ENCODE measurements at regions not wholly inside any gene's neighbourhood (a gene's known extent, or its start where the extent isn't known, plus 50 kb on each side); places are given as distances from the start of the nearest gene placed in this dataset.
"Not testable (repeated sequence)": the region's sequence is repeated elsewhere in the genome, so short reads cannot be mapped to it uniquely, and the experiment has no call there.

- no peak for DNase-seq
Observed at GRCh38 chr9:81022177-81022576, 667.2 kb downstream of the TLE1 start.

GRCh38 chr9:81014945-81015344 is 674.4 kb downstream of the TLE1 start:
- not testable (repeated sequence) for DNase-seq

- DNase-seq = not testable (repeated sequence)
Observed at GRCh38 chr9:81013191-81013590, 676.2 kb downstream of the TLE1 start.

- DNase-seq = no peak
Observed at GRCh38 chr9:81002906-81003305, 686.4 kb downstream of the TLE1 start.

GRCh38 chr9:81002242-81002641 is 687.1 kb downstream of the TLE1 start:
- peak; percentile 16 for DNase-seq

GRCh38 chr9:80995759-80996158 is 693.6 kb downstream of the TLE1 start:
- no peak for DNase-seq

- DNase-seq = no peak
Observed at GRCh38 chr9:80994892-80995291, 694.5 kb downstream of the TLE1 start.

GRCh38 chr9:80985595-80985994 is 703.8 kb downstream of the TLE1 start:
- DNase-seq = not testable (repeated sequence)

- no peak for DNase-seq
Observed at GRCh38 chr9:80976403-80976802, 712.9 kb downstream of the TLE1 start.

- not testable (repeated sequence) for DNase-seq
Observed at GRCh38 chr9:80970377-80970776, 719.0 kb downstream of the TLE1 start.

- DNase-seq = no peak
Observed at GRCh38 chr9:80968611-80969010, 720.7 kb downstream of the TLE1 start.

GRCh38 chr9:80964914-80965313 is 724.4 kb downstream of the TLE1 start:
- DNase-seq = no peak

- DNase-seq = peak; percentile 24
Observed at GRCh38 chr9:80964374-80964773, 725.0 kb downstream of the TLE1 start.

- DNase-seq = no peak
Observed at GRCh38 chr9:80957801-80958200, 731.5 kb downstream of the TLE1 start.

- no peak for DNase-seq
Observed at GRCh38 chr9:80954521-80954920, 734.8 kb downstream of the TLE1 start.

GRCh38 chr9:80952363-80952922 is 736.9 kb downstream of the TLE1 start:
- no peak for DNase-seq

- DNase-seq = no peak
Observed at GRCh38 chr9:80951675-80952074, 737.7 kb downstream of the TLE1 start.

- DNase-seq = no peak
Observed at GRCh38 chr9:80948876-80949275, 740.5 kb downstream of the TLE1 start.

- no peak for DNase-seq
Observed at GRCh38 chr9:80948066-80948465, 741.3 kb downstream of the TLE1 start.

- no peak for DNase-seq
Observed at GRCh38 chr9:80946496-80947170, 742.7 kb downstream of the TLE1 start.

- no peak for DNase-seq
Observed at GRCh38 chr9:80945436-80945835, 743.9 kb downstream of the TLE1 start.

- no peak for DNase-seq
Observed at GRCh38 chr9:80937645-80938044, 751.7 kb downstream of the TLE1 start.

- DNase-seq = no peak
Observed at GRCh38 chr9:80934095-80934494, 755.3 kb downstream of the TLE1 start.
